Peyer's patch (tissue), 4 donors: ENCODE measurements at regions not wholly inside any gene's neighbourhood (a gene's known extent, or its start where the extent isn't known, plus 50 kb on each side); places are given as distances from the start of the nearest gene placed in this dataset.

Experiments used
- POLR2A ChIP-seq, 2 donors: fragments of 450-650 bp; IDR thresholded peaks; one replicate each; pipeline ENCODE4 v1.5.1; 2017; ENCODE audit warnings: antibody characterized with exemption in 2 of 2, mild to moderate bottlenecking in 2 of 2, moderate library complexity in 2 of 2
- TF ChIP-seq, protein P1 (sequence below), 6 experiments: fragments of 450-650 bp in 4 of 6; fragments of 200-600 bp in 2 of 6; sonication (generic) in 1 of 6; IDR thresholded peaks; one replicate each; pipeline ENCODE4 v1.5.1; 2017 to 2019; ENCODE audit warnings: antibody characterized with exemption in 6 of 6, mild to moderate bottlenecking in 3 of 6, moderate library complexity in 1 of 6

DNA sequence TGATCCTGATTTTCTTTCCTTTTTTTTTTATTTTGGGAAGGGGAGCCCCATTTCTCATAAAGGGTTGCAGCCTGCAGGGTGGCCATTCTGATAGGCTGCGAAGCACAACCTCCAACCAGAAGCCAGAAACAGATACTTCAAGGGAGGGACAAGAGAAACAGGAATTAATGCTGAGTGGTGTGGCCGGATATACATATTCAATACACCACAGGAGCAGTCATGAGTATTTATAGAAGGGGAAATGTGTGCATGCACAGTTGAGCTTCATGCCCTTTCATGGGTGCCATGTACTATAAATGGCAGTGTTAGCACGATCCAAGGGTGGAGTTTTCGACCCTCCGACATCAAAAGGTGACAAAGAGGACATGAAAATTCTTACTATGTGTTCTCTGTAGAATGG lies 320.8 kb downstream of the CBLN1 start:
- TF ChIP-seq POLR2A (IDR thresholded peaks at IDR 0.05): no peak
- TF ChIP-seq, protein P1, sequence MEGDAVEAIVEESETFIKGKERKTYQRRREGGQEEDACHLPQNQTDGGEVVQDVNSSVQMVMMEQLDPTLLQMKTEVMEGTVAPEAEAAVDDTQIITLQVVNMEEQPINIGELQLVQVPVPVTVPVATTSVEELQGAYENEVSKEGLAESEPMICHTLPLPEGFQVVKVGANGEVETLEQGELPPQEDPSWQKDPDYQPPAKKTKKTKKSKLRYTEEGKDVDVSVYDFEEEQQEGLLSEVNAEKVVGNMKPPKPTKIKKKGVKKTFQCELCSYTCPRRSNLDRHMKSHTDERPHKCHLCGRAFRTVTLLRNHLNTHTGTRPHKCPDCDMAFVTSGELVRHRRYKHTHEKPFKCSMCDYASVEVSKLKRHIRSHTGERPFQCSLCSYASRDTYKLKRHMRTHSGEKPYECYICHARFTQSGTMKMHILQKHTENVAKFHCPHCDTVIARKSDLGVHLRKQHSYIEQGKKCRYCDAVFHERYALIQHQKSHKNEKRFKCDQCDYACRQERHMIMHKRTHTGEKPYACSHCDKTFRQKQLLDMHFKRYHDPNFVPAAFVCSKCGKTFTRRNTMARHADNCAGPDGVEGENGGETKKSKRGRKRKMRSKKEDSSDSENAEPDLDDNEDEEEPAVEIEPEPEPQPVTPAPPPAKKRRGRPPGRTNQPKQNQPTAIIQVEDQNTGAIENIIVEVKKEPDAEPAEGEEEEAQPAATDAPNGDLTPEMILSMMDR (IDR thresholded peaks at IDR 0.05): no peak
